ENCODE measurements at regions not wholly inside any gene's neighbourhood (a gene's known extent, or its start where the extent isn't known, plus 50 kb on each side); places are given as distances from the start of the nearest gene placed in this dataset.
"Not testable (repeated sequence)": the region's sequence is repeated elsewhere in the genome, so short reads cannot be mapped to it uniquely, and the experiment has no call there.

- not testable (repeated sequence) for TF ChIP-seq EZH2 (IDR thresholded peaks at IDR 0.05; ENCODE audit: borderline replicate concordance, low read length); CTCF (IDR thresholded peaks at IDR 0.05; ENCODE audit: low read length)
Observed at GRCh38 chr21:14013623-14014498, 196.9 kb downstream of the LIPI start.

Measured in OCI-LY1 (cell line).